SK-N-SH treated with all-trans-retinoic acid at 6 μM for 48 hours (cell line): ENCODE measurements at regions not wholly inside any gene's neighbourhood (a gene's known extent, or its start where the extent isn't known, plus 50 kb on each side); places are given as distances from the start of the nearest gene placed in this dataset.

Experiments
- ATAC-seq: fragments of 200-7000 bp; cut with Tn5 transposase; 3 replicates; pipeline ENCODE4 v1.9.1; 2020; ENCODE audit warnings: mild to moderate bottlenecking, moderate library complexity
- ARNTL ChIP-seq: fragments of 450-650 bp; formaldehyde crosslinking; IDR thresholded peaks from 2 replicates; pipeline ENCODE4 v1.5.0; 2020; ENCODE audit warnings: low read depth, mild to moderate bottlenecking, moderate library complexity, borderline replicate concordance
- BACH2 ChIP-seq: fragments of 250-450 bp; sonication (Bioruptor Pico); IDR thresholded peaks from 2 replicates; pipeline ENCODE4 v1.9.0; 2021; ENCODE audit warnings: mild to moderate bottlenecking, borderline replicate concordance
- CREB5 ChIP-seq: fragments of 250-450 bp; sonication (Bioruptor Pico); IDR thresholded peaks from 2 replicates; pipeline ENCODE4 v1.5.1; 2020; ENCODE audit warnings: low read depth, mild to moderate bottlenecking, moderate library complexity
- CSDC2 ChIP-seq: fragments of 250-450 bp; sonication (Bioruptor Pico); IDR thresholded peaks from 2 replicates; pipeline ENCODE4 v1.5.0; 2020; ENCODE audit warnings: mild to moderate bottlenecking, moderate library complexity
- ESRRG ChIP-seq: fragments of 250-450 bp; sonication (Bioruptor Pico); IDR thresholded peaks from 2 replicates; pipeline ENCODE4 v1.6.1; 2021; ENCODE audit warnings: mild to moderate bottlenecking
- GLIS3 ChIP-seq: fragments of 250-450 bp; sonication (Bioruptor Pico); IDR thresholded peaks from 2 replicates; pipeline ENCODE4 v1.5.0; 2020; ENCODE audit warnings: mild to moderate bottlenecking, moderate library complexity
- ISL1 ChIP-seq: fragments of 250-450 bp; sonication (Bioruptor Pico); IDR thresholded peaks from 2 replicates; pipeline ENCODE4 v2.1.2; 2022; ENCODE audit warnings: mild to moderate bottlenecking, moderate library complexity
- OSR1 ChIP-seq: fragments of 250-450 bp; sonication (Bioruptor Pico); IDR thresholded peaks from 2 replicates; pipeline ENCODE4 v1.8.0; 2022; ENCODE audit warnings: moderate library complexity, mild to moderate bottlenecking, inconsistent platforms
- PPARA ChIP-seq: fragments of 250-450 bp; sonication (Bioruptor Pico); IDR thresholded peaks from 2 replicates; pipeline ENCODE4 v1.5.0; 2020; ENCODE audit warnings: mild to moderate bottlenecking, borderline replicate concordance
- RARB ChIP-seq: fragments of 250-450 bp; sonication (Bioruptor Pico); IDR thresholded peaks from 2 replicates; pipeline ENCODE4 v1.8.0; 2021; ENCODE audit warnings: mild to moderate bottlenecking, moderate library complexity
- SNAI2 ChIP-seq: fragments of 250-450 bp; sonication (Bioruptor Pico); IDR thresholded peaks from 2 replicates; pipeline ENCODE4 v1.5.0; 2020; ENCODE audit warnings: mild to moderate bottlenecking, moderate library complexity
- TCF4 ChIP-seq: fragments of 250-450 bp; sonication (Bioruptor Pico); IDR thresholded peaks from 2 replicates; pipeline ENCODE4 v1.8.0; 2021; ENCODE audit warnings: mild to moderate bottlenecking, moderate library complexity, borderline replicate concordance
- TOX ChIP-seq: fragments of 250-450 bp; sonication (Bioruptor Pico); IDR thresholded peaks from 2 replicates; pipeline ENCODE4 v1.8.0; 2021; ENCODE audit warnings: mild to moderate bottlenecking, moderate library complexity, borderline replicate concordance
- TSHZ2 ChIP-seq: fragments of 250-450 bp; sonication (Bioruptor Pico); IDR thresholded peaks from 2 replicates; pipeline ENCODE4 v1.5.0; 2020; ENCODE audit warnings: mild to moderate bottlenecking, moderate library complexity
- ZC3H10 ChIP-seq: fragments of 250-450 bp; sonication (Bioruptor Pico); IDR thresholded peaks from 2 replicates; pipeline ENCODE4 v1.5.1; 2021; ENCODE audit warnings: mild to moderate bottlenecking, moderate library complexity
- ZFP3 ChIP-seq: fragments of 250-450 bp; sonication (Bioruptor Pico); IDR thresholded peaks from 2 replicates; pipeline ENCODE4 v1.5.0; 2020; ENCODE audit warnings: mild to moderate bottlenecking, moderate library complexity
- ZFP30 ChIP-seq: fragments of 450-650 bp; formaldehyde crosslinking; IDR thresholded peaks from 2 replicates; pipeline ENCODE4 v1.5.0; 2022; ENCODE audit warnings: mild to moderate bottlenecking, moderate library complexity
- ZNF565 ChIP-seq: fragments of 450-650 bp; formaldehyde crosslinking; conservative IDR thresholded peaks from 2 replicates; pipeline ENCODE4 v1.5.0; 2020; ENCODE audit warnings: low read depth, mild to moderate bottlenecking, moderate library complexity
- ZNF70 ChIP-seq: fragments of 450-650 bp; formaldehyde crosslinking; IDR thresholded peaks from 2 replicates; pipeline ENCODE4 v1.5.0; 2020; ENCODE audit warnings: mild to moderate bottlenecking, moderate library complexity
- ZNF8 ChIP-seq: fragments of 450-650 bp; formaldehyde crosslinking; IDR thresholded peaks from 2 replicates; pipeline ENCODE4 v1.5.0; 2020; ENCODE audit warnings: mild to moderate bottlenecking, moderate library complexity
- TF ChIP-seq, protein P1 (sequence below): fragments of 250-450 bp; sonication (Bioruptor Pico); IDR thresholded peaks from 2 replicates; pipeline ENCODE4 v1.8.0; 2020; ENCODE audit warnings: mild to moderate bottlenecking, moderate library complexity, borderline replicate concordance
- TF ChIP-seq, protein P2 (sequence below): fragments of 250-450 bp; sonication (Bioruptor Pico); IDR thresholded peaks from 2 replicates; pipeline ENCODE4 v1.5.1; 2021; ENCODE audit warnings: mild to moderate bottlenecking, moderate library complexity

GRCh38 chr3:41037651-41038334, 161.5 kb upstream of the CTNNB1 start:
- TF ChIP-seq ZNF8 (CRISPR knock-in tag) (no peak), ARNTL (CRISPR knock-in tag) (no peak), ESRRG (CRISPR knock-in tag) (no peak), CSDC2 (no peak), ZFP30 (no peak), ZFP3 (CRISPR knock-in tag) (no peak), TCF4 (no peak), RARB (CRISPR knock-in tag) (no peak), SNAI2 (no peak), OSR1 (CRISPR knock-in tag) (no peak), TSHZ2 (CRISPR knock-in tag) (no peak), PPARA (no peak)
- TF ChIP-seq, protein P1, sequence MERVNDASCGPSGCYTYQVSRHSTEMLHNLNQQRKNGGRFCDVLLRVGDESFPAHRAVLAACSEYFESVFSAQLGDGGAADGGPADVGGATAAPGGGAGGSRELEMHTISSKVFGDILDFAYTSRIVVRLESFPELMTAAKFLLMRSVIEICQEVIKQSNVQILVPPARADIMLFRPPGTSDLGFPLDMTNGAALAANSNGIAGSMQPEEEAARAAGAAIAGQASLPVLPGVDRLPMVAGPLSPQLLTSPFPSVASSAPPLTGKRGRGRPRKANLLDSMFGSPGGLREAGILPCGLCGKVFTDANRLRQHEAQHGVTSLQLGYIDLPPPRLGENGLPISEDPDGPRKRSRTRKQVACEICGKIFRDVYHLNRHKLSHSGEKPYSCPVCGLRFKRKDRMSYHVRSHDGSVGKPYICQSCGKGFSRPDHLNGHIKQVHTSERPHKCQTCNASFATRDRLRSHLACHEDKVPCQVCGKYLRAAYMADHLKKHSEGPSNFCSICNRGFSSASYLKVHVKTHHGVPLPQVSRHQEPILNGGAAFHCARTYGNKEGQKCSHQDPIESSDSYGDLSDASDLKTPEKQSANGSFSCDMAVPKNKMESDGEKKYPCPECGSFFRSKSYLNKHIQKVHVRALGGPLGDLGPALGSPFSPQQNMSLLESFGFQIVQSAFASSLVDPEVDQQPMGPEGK: no peak
- TF ChIP-seq, protein P2, sequence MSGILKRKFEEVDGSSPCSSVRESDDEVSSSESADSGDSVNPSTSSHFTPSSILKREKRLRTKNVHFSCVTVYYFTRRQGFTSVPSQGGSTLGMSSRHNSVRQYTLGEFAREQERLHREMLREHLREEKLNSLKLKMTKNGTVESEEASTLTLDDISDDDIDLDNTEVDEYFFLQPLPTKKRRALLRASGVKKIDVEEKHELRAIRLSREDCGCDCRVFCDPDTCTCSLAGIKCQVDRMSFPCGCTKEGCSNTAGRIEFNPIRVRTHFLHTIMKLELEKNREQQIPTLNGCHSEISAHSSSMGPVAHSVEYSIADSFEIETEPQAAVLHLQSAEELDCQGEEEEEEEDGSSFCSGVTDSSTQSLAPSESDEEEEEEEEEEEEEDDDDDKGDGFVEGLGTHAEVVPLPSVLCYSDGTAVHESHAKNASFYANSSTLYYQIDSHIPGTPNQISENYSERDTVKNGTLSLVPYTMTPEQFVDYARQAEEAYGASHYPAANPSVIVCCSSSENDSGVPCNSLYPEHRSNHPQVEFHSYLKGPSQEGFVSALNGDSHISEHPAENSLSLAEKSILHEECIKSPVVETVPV: no peak
- no peak for ATAC-seq

DNA sequence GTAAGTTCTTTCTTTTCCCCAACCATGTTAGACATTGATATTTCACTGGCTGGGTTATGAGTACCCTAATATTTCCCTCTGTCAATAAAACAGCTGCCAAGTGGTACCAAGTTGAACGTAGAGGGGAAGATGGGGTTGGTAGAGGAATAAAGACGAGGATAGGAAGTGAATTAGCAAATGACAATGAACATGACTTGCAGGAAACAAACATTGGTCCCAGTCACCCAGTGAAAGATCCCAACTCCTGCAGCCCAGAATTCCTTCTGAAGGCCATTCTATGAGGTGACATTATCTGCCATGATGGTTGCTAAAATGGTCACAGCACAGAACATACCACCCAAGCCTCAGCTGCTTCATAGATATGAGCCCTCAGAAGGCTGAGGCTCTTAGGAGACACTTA, 159.0 kb upstream of the CTNNB1 start:
- TF ChIP-seq ZNF70 (no peak), GLIS3 (no peak), ZFP3 (CRISPR knock-in tag) (no peak), ZFP30 (no peak), ISL1 (no peak)
- TF ChIP-seq, protein P2: no peak
- no peak for ATAC-seq

GRCh38 chr3:41041462-41041861, 157.8 kb upstream of the CTNNB1 start:
- TF ChIP-seq ARNTL (CRISPR knock-in tag) (no peak), RARB (CRISPR knock-in tag) (no peak), ZNF70 (no peak), GLIS3 (no peak), ISL1 (no peak), CSDC2 (no peak), CREB5 (no peak), BACH2 (no peak), TSHZ2 (CRISPR knock-in tag) (no peak), ZNF565 (CRISPR knock-in tag) (no peak), ZC3H10 (CRISPR knock-in tag) (no peak), TCF4 (no peak), ZNF8 (CRISPR knock-in tag) (no peak), OSR1 (CRISPR knock-in tag) (no peak), ZFP3 (CRISPR knock-in tag) (no peak), SNAI2 (no peak), TOX (CRISPR knock-in tag) (no peak)
- TF ChIP-seq, protein P1: no peak
- no peak for ATAC-seq
